DND-41 (cell line): ENCODE measurements at regions not wholly inside any gene's neighbourhood (a gene's known extent, or its start where the extent isn't known, plus 50 kb on each side); places are given as distances from the start of the nearest gene placed in this dataset.

ENCODE experiments used
- ATAC-seq: fragments of 200-7000 bp; cut with Tn5 transposase; 3 replicates; pipeline ENCODE4 v1.9.1; 2021; ENCODE audit warnings: low read depth; ENCODE audit not compliant: insufficient read depth
- DNase-seq: peaks from one replicate; pipeline ENCODE4 v3.0.0-alpha.2; 2020
- H2AFZ ChIP-seq: 2 replicates; pipeline ENCODE4 v1.6.0; 2012; ENCODE audit warnings: low read depth, low read length
- H3K27ac ChIP-seq: 2 replicates; pipeline ENCODE4 v1.5.1; 2012; ENCODE audit warnings: low read length, inconsistent platforms
- H3K27me3 ChIP-seq: fragments of 200-600 bp; sonication (generic); 2 replicates; pipeline ENCODE4 v1.6.0; 2012; ENCODE audit warnings: low read length, mild to moderate bottlenecking, inconsistent platforms; ENCODE audit not compliant: insufficient read depth, poor library complexity
- H3K36me3 ChIP-seq: 2 replicates; pipeline ENCODE4 v1.5.1; 2012; ENCODE audit warnings: low read length, inconsistent platforms; ENCODE audit not compliant: insufficient read depth
- H3K4me1 ChIP-seq: 2 replicates; pipeline ENCODE4 v1.5.1; 2012; ENCODE audit warnings: mild to moderate bottlenecking, low read length; ENCODE audit not compliant: insufficient read depth
- H3K4me2 ChIP-seq: 2 replicates; pipeline ENCODE4 v1.6.0; 2012; ENCODE audit warnings: mild to moderate bottlenecking, moderate library complexity, low read length, inconsistent platforms; ENCODE audit not compliant: insufficient read depth
- H3K4me3 ChIP-seq, 2 experiments: fragments of 200-600 bp in 1 of 2; shearing (Covaris generic) in 1 of 2; 2 replicates each; pipeline ENCODE4 v1.5.1; 2012 to 2016; ENCODE audit warnings: inconsistent platforms in 2 of 2, low read length in 2 of 2, mild to moderate bottlenecking in 2 of 2, low read depth in 1 of 2, moderate library complexity in 1 of 2
- H3K79me2 ChIP-seq: 2 replicates; pipeline ENCODE4 v1.6.0; 2012; ENCODE audit warnings: low read length, inconsistent platforms; ENCODE audit not compliant: insufficient read depth
- H3K9ac ChIP-seq: 2 replicates; pipeline ENCODE4 v1.6.0; 2012; ENCODE audit warnings: low read depth, mild to moderate bottlenecking, inconsistent platforms, low read length, moderate library complexity
- H3K9me3 ChIP-seq: 2 replicates; pipeline ENCODE4 v1.5.1; 2012; ENCODE audit warnings: low read length, moderate library complexity, mild to moderate bottlenecking, inconsistent platforms; ENCODE audit not compliant: insufficient read depth, severe bottlenecking
- H4K20me1 ChIP-seq: 2 replicates; pipeline ENCODE4 v1.6.0; 2012; ENCODE audit warnings: low read length; ENCODE audit not compliant: insufficient read depth
- EZH2 ChIP-seq: IDR thresholded peaks from 3 replicates; pipeline ENCODE4 v1.6.1; 2012; ENCODE audit warnings: borderline replicate concordance, low read depth, mild to moderate bottlenecking, moderate library complexity, low read length, inconsistent platforms; ENCODE audit not compliant: severe bottlenecking
- TF ChIP-seq, protein P1 (sequence below): IDR thresholded peaks from 2 replicates; pipeline ENCODE4 v1.5.1; 2012; ENCODE audit warnings: borderline replicate concordance, low read length, moderate library complexity, mild to moderate bottlenecking; ENCODE audit not compliant: poor library complexity, severe bottlenecking; ENCODE audit errors: extremely low read depth

DNA sequence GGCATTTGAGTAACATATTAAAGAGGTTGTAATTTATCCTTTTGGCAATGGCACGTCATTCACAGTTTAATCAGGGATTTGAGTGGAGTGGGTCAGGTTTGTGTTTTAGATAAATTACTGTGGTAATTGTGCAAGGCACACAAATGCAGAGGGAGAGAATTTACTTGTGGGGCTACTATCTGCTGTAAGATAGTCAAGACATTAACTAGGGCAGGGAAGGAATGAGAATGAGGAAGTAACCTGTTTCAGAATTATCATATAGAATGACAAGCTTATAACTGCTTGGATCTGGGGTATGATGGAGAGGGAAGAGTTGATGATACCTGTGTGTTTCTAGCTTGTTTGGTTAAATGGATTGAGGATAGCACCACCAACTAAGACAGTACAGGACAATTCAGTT is 58.9 kb upstream of the ZSWIM2 start:
- DNase-seq (no peak), ATAC-seq (no peak)
- Histone ChIP-seq H3K4me2 (no peak overlapping the region), H3K4me3 (no peak overlapping the region), H3K36me3 (no peaks in the 10 kb centered on the region), H3K9me3 (no peaks in the 10 kb centered on the region), H3K4me1 (no peaks in the 10 kb centered on the region), H2AFZ (no peak overlapping the region), H3K79me2 (no peaks in the 10 kb centered on the region), H4K20me1 (no peaks in the 10 kb centered on the region), H3K27me3 (no peaks in the 10 kb centered on the region), H3K27ac (no peak overlapping the region), H3K9ac (no peak overlapping the region)
- no peak for TF ChIP-seq EZH2
- TF ChIP-seq, protein P1, sequence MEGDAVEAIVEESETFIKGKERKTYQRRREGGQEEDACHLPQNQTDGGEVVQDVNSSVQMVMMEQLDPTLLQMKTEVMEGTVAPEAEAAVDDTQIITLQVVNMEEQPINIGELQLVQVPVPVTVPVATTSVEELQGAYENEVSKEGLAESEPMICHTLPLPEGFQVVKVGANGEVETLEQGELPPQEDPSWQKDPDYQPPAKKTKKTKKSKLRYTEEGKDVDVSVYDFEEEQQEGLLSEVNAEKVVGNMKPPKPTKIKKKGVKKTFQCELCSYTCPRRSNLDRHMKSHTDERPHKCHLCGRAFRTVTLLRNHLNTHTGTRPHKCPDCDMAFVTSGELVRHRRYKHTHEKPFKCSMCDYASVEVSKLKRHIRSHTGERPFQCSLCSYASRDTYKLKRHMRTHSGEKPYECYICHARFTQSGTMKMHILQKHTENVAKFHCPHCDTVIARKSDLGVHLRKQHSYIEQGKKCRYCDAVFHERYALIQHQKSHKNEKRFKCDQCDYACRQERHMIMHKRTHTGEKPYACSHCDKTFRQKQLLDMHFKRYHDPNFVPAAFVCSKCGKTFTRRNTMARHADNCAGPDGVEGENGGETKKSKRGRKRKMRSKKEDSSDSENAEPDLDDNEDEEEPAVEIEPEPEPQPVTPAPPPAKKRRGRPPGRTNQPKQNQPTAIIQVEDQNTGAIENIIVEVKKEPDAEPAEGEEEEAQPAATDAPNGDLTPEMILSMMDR: no peak

DNA sequence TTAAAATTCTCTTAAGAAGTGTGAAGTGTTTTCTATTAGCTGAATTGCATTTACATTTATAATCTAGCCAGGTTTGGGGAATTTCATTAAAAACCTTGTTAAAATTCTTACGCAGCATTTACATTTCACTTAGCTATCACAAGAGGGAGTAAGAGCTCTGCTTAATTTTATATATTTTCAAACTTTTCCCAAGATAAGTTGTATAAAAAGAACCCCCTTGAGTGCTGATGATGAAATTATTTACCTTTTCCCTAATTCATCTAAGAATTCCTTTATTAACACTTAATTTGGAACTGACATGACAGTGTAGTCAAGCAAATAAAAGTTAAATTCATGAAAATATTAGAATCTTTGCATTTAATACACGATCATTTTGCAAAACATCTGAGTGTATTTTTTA is 54.2 kb upstream of the ZSWIM2 start:
- no peak overlapping the region for H2AFZ ChIP-seq
- H3K27me3 ChIP-seq: no peaks in the 10 kb centered on the region
- H3K4me1 ChIP-seq: no peaks in the 10 kb centered on the region
- no peaks in the 10 kb centered on the region for H3K36me3 ChIP-seq
- TF ChIP-seq EZH2: no peak
- TF ChIP-seq, protein P1: peak; percentile 10
- no peaks in the 10 kb centered on the region for H3K79me2 ChIP-seq
- no peak overlapping the region for H3K27ac ChIP-seq
- H3K4me3 ChIP-seq: no peak overlapping the region
- H3K4me2 ChIP-seq: no peak overlapping the region
- no peaks in the 10 kb centered on the region for H3K9me3 ChIP-seq
- no peaks in the 10 kb centered on the region for H4K20me1 ChIP-seq
- H3K9ac ChIP-seq: no peak overlapping the region
- no peak for DNase-seq
- ATAC-seq: no peak
